HEK293T (cell line): ENCODE measurements at regions not wholly inside any gene's neighbourhood (a gene's known extent, or its start where the extent isn't known, plus 50 kb on each side); places are given as distances from the start of the nearest gene placed in this dataset.

Experiments
- CTCF ChIA-PET: fragments of 350-600 bp; formaldehyde crosslinking; extraction: SDS; loops from one replicate; lab custom pipeline; 2021; ENCODE audit warnings: antibody characterized with exemption, inconsistent platforms; lab: Yijun Ruan, JAX
- POLR2A ChIA-PET: fragments of 350-600 bp; formaldehyde crosslinking; extraction: SDS; loops from one replicate; lab custom pipeline; 2020; ENCODE audit warnings: antibody characterized with exemption, inconsistent platforms; lab: Yijun Ruan, JAX
- DNase-seq: peaks from one replicate; pipeline ENCODE4 v3.0.0; 2012; ENCODE audit warnings: mixed read lengths; ENCODE audit errors: extremely low spot score
- ARNT ChIP-seq: fragments of 450-650 bp; IDR thresholded peaks from 2 replicates; pipeline ENCODE4 v1.6.1; 2017; ENCODE audit warnings: mild to moderate bottlenecking
- BHLHE40 ChIP-seq: fragments of 450-650 bp; IDR thresholded peaks from 2 replicates; pipeline ENCODE4 v1.6.1; 2016; ENCODE audit warnings: mild to moderate bottlenecking, moderate library complexity, borderline replicate concordance
- CTBP1 ChIP-seq: fragments of 450-650 bp; IDR thresholded peaks from 2 replicates; pipeline ENCODE4 v1.6.1; 2016; ENCODE audit warnings: borderline replicate concordance
- ELF4 ChIP-seq: fragments of 450-650 bp; IDR thresholded peaks from 2 replicates; pipeline ENCODE4 v1.6.1; 2017; ENCODE audit warnings: antibody characterized with exemption
- FOXA1 ChIP-seq: fragments of 450-650 bp; IDR thresholded peaks from 2 replicates; pipeline ENCODE4 v1.6.1; 2016; ENCODE audit warnings: mild to moderate bottlenecking
- FOXK2 ChIP-seq: fragments of 450-650 bp; IDR thresholded peaks from 2 replicates; pipeline ENCODE4 v1.6.1; 2016; ENCODE audit warnings: mild to moderate bottlenecking
- FOXM1 ChIP-seq: fragments of 450-650 bp; IDR thresholded peaks from 2 replicates; pipeline ENCODE4 v1.6.1; 2017; ENCODE audit warnings: mild to moderate bottlenecking, borderline replicate concordance
- HDGF ChIP-seq: fragments of 450-650 bp; IDR thresholded peaks from 2 replicates; pipeline ENCODE4 v1.6.1; 2017; ENCODE audit warnings: antibody characterized with exemption, borderline replicate concordance
- L3MBTL2 ChIP-seq: fragments of 450-650 bp; conservative IDR thresholded peaks from 2 replicates; pipeline ENCODE4 v1.6.1; 2016; ENCODE audit warnings: mild to moderate bottlenecking
- LEF1 ChIP-seq: fragments of 450-650 bp; IDR thresholded peaks from 2 replicates; pipeline ENCODE4 v1.6.1; 2017; ENCODE audit warnings: mild to moderate bottlenecking, borderline replicate concordance
- NFRKB ChIP-seq: fragments of 450-650 bp; IDR thresholded peaks from 2 replicates; pipeline ENCODE4 v1.6.1; 2016; ENCODE audit warnings: mild to moderate bottlenecking, moderate library complexity
- SP1 ChIP-seq: fragments of 450-650 bp; IDR thresholded peaks from 2 replicates; pipeline ENCODE4 v1.6.1; 2017
- SUZ12 ChIP-seq: fragments of 450-650 bp; IDR thresholded peaks from 2 replicates; pipeline ENCODE4 v1.6.1; 2016; ENCODE audit warnings: mild to moderate bottlenecking
- TARDBP ChIP-seq: fragments of 450-650 bp; IDR thresholded peaks from 2 replicates; pipeline ENCODE4 v1.6.1; 2016
- ZNF384 ChIP-seq: fragments of 450-650 bp; IDR thresholded peaks from 2 replicates; pipeline ENCODE4 v1.6.1; 2016
- TF ChIP-seq, protein P1 (sequence below): fragments of 450-650 bp; IDR thresholded peaks from 2 replicates; pipeline ENCODE4 v1.6.1; 2016

DNA sequence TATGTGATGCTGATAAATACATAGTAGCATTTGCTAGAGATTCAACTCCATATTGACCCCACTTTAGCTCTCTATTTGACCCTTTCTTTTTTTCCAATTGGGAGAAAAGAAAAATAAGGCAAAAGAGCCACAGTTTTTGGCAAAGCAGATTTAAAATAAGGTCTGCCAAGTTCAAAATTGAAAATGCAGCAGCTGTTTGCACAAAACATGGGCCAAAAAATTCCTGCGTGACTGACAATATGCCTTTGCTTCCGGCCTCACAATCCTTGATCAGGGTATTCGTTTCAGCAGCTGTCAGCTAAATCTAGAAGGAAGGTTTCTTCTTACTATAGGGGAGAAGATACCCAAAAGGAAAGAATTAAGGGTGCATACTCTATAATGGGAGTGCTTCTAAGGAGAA is 563.5 kb upstream of the CCDC54 start:
- ChIA-PET CTCF (no interaction called here), POLR2A (no interaction called here)
- no peak for DNase-seq
- no peak for TF ChIP-seq FOXK2
- TF ChIP-seq CTBP1 = no peak
- no peak for TF ChIP-seq FOXM1
- no peak for TF ChIP-seq LEF1
- TF ChIP-seq BHLHE40 = no peak
- TF ChIP-seq NFRKB = no peak
- no peak for TF ChIP-seq ARNT
- TF ChIP-seq, protein P1, sequence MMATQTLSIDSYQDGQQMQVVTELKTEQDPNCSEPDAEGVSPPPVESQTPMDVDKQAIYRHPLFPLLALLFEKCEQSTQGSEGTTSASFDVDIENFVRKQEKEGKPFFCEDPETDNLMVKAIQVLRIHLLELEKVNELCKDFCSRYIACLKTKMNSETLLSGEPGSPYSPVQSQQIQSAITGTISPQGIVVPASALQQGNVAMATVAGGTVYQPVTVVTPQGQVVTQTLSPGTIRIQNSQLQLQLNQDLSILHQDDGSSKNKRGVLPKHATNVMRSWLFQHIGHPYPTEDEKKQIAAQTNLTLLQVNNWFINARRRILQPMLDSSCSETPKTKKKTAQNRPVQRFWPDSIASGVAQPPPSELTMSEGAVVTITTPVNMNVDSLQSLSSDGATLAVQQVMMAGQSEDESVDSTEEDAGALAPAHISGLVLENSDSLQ = no peak
- TF ChIP-seq SUZ12 = no peak
- TF ChIP-seq SP1 = no peak
- TF ChIP-seq ELF4 = no peak
- TF ChIP-seq L3MBTL2 = no peak
- no peak for TF ChIP-seq TARDBP
- no peak for TF ChIP-seq ZNF384
- TF ChIP-seq HDGF = no peak
- TF ChIP-seq FOXA1 = no peak

DNA sequence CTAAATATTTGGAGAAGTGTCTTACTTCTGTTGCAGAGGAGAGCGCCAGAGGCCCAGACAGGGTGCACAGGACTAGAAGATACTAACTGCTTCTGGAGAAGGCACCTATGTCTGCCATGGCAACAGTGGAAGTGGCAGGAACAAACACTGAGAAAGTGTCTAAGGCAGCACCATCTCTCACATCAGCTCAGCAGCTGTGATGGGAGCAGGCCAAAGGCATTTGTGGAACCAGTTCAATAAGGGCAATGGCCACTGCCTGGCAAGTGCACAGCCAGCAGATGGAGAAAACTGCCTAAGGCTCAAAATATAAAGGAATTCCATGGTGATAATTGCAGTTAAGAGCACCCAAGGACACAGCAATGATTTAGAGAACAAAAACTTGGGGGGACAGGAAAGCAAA is 563.0 kb upstream of the CCDC54 start:
- POLR2A ChIA-PET = no interaction called here
- DNase-seq = no peak
- TF ChIP-seq CTBP1 = no peak
- TF ChIP-seq SUZ12 = no peak
- no peak for TF ChIP-seq FOXA1
- TF ChIP-seq LEF1 = no peak
- no peak for TF ChIP-seq FOXM1
- TF ChIP-seq ELF4 = no peak
- TF ChIP-seq TARDBP = no peak
- no peak for TF ChIP-seq L3MBTL2
- TF ChIP-seq ARNT = no peak
- no peak for TF ChIP-seq BHLHE40
- no peak for TF ChIP-seq HDGF
- TF ChIP-seq SP1 = no peak
- TF ChIP-seq ZNF384 = no peak
- no peak for TF ChIP-seq NFRKB
- TF ChIP-seq, protein P1 = no peak
- CTCF ChIA-PET = no interaction called here

DNA sequence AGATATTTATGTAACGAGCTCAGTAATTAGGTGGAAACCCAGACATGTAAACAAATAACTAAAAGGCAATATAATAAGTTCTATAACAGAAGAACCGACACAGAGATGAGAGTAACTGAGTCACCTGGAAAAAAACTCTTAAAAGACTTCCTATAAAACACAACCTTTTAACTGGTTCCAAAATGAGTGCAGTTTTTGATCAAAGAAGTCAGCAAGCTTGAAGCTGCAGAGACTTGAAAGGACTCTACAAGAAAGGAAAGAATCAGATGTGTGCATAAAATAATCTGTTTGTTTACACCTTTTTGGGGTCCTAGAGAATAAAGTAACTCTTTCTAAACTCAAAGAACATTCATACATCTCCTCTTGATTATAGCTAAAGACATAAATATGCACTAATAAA is 560.4 kb upstream of the CCDC54 start:
- ChIA-PET POLR2A (no interaction called here), CTCF (no interaction called here)
- TF ChIP-seq L3MBTL2 = no peak
- no peak for TF ChIP-seq LEF1
- no peak for TF ChIP-seq SUZ12
- TF ChIP-seq FOXM1 = no peak
- TF ChIP-seq, protein P1 = no peak
- TF ChIP-seq TARDBP = no peak
- TF ChIP-seq NFRKB = no peak
- no peak for TF ChIP-seq BHLHE40
- no peak for TF ChIP-seq FOXK2
- TF ChIP-seq ELF4 = no peak
- no peak for TF ChIP-seq ARNT
- TF ChIP-seq SP1 = no peak
- TF ChIP-seq FOXA1 = no peak
- no peak for TF ChIP-seq CTBP1
- no peak for DNase-seq

DNA sequence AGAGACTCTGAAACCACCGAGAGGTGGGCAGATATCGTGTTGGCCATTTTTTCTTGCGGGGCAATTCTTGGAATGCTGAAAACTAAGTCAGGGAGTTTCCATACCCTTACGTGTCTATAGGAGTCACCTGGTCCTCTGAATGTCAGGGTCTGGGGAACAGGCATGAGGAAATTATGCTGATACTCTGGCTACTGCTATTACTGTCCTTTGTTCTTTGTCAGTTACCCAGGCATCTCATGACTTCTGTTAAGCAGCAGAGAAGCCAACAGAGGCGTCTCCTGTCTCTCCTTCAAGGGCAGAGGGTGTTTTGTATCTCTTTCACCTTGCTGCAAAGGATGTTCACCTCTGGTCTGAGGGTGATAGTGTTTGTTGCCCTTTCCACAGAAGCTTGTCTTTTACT is 559.5 kb upstream of the CCDC54 start:
- POLR2A ChIA-PET = no interaction called here

DNA sequence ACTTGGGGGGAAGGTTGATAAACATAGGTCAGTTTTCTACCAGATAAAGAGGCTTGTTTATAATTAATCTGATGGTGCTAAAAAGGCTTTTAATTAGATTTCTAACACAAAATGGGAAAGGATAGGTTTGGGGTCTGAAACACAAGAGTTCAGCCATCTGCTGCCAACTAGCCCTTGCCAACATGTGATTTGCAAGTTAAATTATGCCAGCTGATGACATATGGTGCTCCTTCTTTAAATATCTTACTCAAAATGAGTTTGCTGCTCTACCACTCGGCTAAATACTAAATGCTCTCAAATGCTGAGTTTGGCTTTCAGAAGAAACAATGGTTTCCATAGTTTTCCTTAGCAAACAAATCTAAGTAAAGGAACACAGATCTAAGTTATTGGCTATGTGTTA is 557.8 kb upstream of the CCDC54 start:
- TF ChIP-seq L3MBTL2 = no peak
- no peak for TF ChIP-seq FOXK2
- no peak for TF ChIP-seq HDGF
- no peak for TF ChIP-seq ARNT
- no peak for TF ChIP-seq CTBP1
- ChIA-PET CTCF (no interaction called here), POLR2A (no interaction called here)
- DNase-seq = no peak

More for the DNA sequence above, 559.5 kb upstream of the CCDC54 start:
- DNase-seq = no peak
- CTCF ChIA-PET = no interaction called here
- TF ChIP-seq L3MBTL2 (no peak), FOXM1 (no peak), BHLHE40 (no peak), SUZ12 (no peak), ARNT (no peak), ELF4 (no peak), SP1 (no peak), LEF1 (no peak), FOXA1 (no peak), HDGF (no peak), ZNF384 (no peak)
- TF ChIP-seq, protein P1 = no peak

DNA sequence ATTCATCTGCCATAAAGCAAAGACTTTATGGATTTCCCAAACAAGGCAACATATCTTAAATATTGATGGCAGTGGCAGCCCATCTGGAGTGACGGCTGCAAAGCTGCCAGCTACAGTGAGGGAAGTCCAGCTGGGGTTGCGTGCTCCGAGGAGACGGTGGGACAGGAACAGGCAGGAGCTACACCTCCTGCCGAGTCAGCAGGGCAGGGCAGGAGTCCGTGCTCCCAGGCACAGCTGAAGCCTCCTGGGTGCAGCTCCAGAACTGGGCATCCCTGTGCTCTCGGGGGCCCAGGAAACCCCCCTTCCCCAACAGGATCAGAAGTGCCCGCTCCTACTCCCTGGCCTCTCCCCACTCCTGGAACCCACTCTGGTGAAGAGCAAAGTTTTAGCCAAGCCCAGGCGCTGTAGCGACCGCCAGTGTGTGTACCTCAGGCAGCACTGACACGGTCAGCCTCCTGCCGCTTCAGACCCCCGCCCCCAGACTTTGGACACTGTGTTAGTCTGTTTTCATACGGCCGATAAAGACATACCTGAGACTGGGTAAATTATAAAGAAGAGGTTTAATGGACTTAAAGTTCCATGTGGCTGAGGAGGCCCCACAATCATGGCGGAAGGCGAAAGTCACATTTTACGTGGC is 556.4 kb upstream of the CCDC54 start:
- DNase-seq = no peak
- POLR2A ChIA-PET = no interaction called here
- no peak for TF ChIP-seq ELF4
- TF ChIP-seq, protein P1 = no peak
- no peak for TF ChIP-seq L3MBTL2
- TF ChIP-seq FOXA1 = no peak
- TF ChIP-seq LEF1 = no peak
- no peak for TF ChIP-seq NFRKB
- no peak for TF ChIP-seq ARNT
- TF ChIP-seq SUZ12 = no peak
- no peak for TF ChIP-seq BHLHE40
- no peak for TF ChIP-seq FOXM1
- TF ChIP-seq FOXK2 = no peak
- TF ChIP-seq CTBP1 = no peak
- TF ChIP-seq SP1 = no peak
- no peak for TF ChIP-seq HDGF
- TF ChIP-seq TARDBP = no peak
- no peak for TF ChIP-seq ZNF384
- CTCF ChIA-PET = no interaction called here
